A673 (cell line): ENCODE measurements at regions not wholly inside any gene's neighbourhood (a gene's known extent, or its start where the extent isn't known, plus 50 kb on each side); places are given as distances from the start of the nearest gene placed in this dataset.

ENCODE experiments used
- EZH2 ChIP-seq: fragments of 200-600 bp; sonication (generic); IDR thresholded peaks from 2 replicates; pipeline ENCODE4 v1.6.1; 2017; ENCODE audit warnings: borderline replicate concordance, low read depth, mild to moderate bottlenecking, mixed read lengths, antibody characterized with exemption, low read length; ENCODE audit not compliant: poor library complexity, severe bottlenecking
- TF ChIP-seq, protein P1 (sequence below): fragments of 300-800, 200-600 bp; sonication (generic); conservative IDR thresholded peaks from 2 replicates; pipeline ENCODE4 v1.5.1; 2017; ENCODE audit warnings: low read depth, mild to moderate bottlenecking, antibody characterized with exemption, low read length, moderate library complexity, mixed read lengths

DNA sequence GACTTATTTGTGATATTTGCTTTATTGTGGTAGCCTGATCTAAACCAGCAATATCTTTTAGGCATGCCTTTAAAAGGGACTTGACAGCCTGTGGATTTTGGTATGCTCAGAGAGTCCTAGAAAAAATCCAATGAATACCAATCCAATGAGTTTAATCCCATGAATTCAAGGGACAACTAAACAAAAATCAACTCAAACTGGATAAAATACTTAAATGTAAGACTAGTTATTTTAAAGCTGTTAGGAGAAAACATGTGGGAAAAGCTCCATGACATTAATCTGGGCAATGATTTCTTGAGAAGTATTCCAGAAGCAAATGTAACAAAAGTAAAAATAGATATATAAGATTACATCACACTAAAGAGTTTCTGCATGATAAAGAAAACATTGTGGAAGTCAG is 711.5 kb upstream of the PITX2 start:
- TF ChIP-seq, protein P1, sequence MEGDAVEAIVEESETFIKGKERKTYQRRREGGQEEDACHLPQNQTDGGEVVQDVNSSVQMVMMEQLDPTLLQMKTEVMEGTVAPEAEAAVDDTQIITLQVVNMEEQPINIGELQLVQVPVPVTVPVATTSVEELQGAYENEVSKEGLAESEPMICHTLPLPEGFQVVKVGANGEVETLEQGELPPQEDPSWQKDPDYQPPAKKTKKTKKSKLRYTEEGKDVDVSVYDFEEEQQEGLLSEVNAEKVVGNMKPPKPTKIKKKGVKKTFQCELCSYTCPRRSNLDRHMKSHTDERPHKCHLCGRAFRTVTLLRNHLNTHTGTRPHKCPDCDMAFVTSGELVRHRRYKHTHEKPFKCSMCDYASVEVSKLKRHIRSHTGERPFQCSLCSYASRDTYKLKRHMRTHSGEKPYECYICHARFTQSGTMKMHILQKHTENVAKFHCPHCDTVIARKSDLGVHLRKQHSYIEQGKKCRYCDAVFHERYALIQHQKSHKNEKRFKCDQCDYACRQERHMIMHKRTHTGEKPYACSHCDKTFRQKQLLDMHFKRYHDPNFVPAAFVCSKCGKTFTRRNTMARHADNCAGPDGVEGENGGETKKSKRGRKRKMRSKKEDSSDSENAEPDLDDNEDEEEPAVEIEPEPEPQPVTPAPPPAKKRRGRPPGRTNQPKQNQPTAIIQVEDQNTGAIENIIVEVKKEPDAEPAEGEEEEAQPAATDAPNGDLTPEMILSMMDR: no peak
- no peak for TF ChIP-seq EZH2
